ENCODE measurements at regions not wholly inside any gene's neighbourhood (a gene's known extent, or its start where the extent isn't known, plus 50 kb on each side); places are given as distances from the start of the nearest gene placed in this dataset.

GRCh38 chr13:37456506-37456905 is 142.1 kb downstream of the POSTN start:
- Mint-ChIP-seq H3K4me1 (no peaks in the 10 kb centered on the region), H3K27me3 (ENCODE audit: insufficient read depth, low read depth, poor library complexity) (peaks cover 2% of the 10 kb centered on the region), H3K36me3 (ENCODE audit: low read depth) (peaks cover 2% of the 10 kb centered on the region; the same call in 1 of the 3 replicates), H3K9me3 (peaks cover 10% of the 10 kb centered on the region), H3K27ac (no peak overlapping the region), H3K4me3 (no peak overlapping the region)
- H3K27me3 ChIP-seq (ENCODE audit: insufficient read depth), result no peaks in the 10 kb centered on the region
- H2AFZ ChIP-seq, result no peak overlapping the region
- no peaks in the 10 kb centered on the region; the same call in 1 of the 2 replicates for H3K9me2 ChIP-seq (ENCODE audit: insufficient read depth)
- H3F3A ChIP-seq (replicated peaks; ENCODE audit: low read depth), result no peaks in the 10 kb centered on the region
- no peaks in the 10 kb centered on the region for H3K4me1 ChIP-seq (ENCODE audit: insufficient read depth)
- no peaks in the 10 kb centered on the region for H3K79me2 ChIP-seq (replicated peaks; ENCODE audit: insufficient read depth)
- no peaks in the 10 kb centered on the region; the same call in 1 of the 2 replicates for H3K36me3 ChIP-seq (ENCODE audit: insufficient read depth)
- no peak for ATAC-seq
- no peak for DNase-seq (ENCODE audit: low spot score)
- no peak overlapping the region for H3K4me3 ChIP-seq
- H3K4me2 ChIP-seq, result no peak overlapping the region
- TF ChIP-seq POLR2AphosphoS5 (IDR thresholded peaks at IDR 0.05; ENCODE audit: low read depth), result no peak
- TF ChIP-seq CTCF (conservative IDR thresholded peaks at IDR 0.05; ENCODE audit: low read depth in 2 of 2), result no peak
- TF ChIP-seq, protein P1, sequence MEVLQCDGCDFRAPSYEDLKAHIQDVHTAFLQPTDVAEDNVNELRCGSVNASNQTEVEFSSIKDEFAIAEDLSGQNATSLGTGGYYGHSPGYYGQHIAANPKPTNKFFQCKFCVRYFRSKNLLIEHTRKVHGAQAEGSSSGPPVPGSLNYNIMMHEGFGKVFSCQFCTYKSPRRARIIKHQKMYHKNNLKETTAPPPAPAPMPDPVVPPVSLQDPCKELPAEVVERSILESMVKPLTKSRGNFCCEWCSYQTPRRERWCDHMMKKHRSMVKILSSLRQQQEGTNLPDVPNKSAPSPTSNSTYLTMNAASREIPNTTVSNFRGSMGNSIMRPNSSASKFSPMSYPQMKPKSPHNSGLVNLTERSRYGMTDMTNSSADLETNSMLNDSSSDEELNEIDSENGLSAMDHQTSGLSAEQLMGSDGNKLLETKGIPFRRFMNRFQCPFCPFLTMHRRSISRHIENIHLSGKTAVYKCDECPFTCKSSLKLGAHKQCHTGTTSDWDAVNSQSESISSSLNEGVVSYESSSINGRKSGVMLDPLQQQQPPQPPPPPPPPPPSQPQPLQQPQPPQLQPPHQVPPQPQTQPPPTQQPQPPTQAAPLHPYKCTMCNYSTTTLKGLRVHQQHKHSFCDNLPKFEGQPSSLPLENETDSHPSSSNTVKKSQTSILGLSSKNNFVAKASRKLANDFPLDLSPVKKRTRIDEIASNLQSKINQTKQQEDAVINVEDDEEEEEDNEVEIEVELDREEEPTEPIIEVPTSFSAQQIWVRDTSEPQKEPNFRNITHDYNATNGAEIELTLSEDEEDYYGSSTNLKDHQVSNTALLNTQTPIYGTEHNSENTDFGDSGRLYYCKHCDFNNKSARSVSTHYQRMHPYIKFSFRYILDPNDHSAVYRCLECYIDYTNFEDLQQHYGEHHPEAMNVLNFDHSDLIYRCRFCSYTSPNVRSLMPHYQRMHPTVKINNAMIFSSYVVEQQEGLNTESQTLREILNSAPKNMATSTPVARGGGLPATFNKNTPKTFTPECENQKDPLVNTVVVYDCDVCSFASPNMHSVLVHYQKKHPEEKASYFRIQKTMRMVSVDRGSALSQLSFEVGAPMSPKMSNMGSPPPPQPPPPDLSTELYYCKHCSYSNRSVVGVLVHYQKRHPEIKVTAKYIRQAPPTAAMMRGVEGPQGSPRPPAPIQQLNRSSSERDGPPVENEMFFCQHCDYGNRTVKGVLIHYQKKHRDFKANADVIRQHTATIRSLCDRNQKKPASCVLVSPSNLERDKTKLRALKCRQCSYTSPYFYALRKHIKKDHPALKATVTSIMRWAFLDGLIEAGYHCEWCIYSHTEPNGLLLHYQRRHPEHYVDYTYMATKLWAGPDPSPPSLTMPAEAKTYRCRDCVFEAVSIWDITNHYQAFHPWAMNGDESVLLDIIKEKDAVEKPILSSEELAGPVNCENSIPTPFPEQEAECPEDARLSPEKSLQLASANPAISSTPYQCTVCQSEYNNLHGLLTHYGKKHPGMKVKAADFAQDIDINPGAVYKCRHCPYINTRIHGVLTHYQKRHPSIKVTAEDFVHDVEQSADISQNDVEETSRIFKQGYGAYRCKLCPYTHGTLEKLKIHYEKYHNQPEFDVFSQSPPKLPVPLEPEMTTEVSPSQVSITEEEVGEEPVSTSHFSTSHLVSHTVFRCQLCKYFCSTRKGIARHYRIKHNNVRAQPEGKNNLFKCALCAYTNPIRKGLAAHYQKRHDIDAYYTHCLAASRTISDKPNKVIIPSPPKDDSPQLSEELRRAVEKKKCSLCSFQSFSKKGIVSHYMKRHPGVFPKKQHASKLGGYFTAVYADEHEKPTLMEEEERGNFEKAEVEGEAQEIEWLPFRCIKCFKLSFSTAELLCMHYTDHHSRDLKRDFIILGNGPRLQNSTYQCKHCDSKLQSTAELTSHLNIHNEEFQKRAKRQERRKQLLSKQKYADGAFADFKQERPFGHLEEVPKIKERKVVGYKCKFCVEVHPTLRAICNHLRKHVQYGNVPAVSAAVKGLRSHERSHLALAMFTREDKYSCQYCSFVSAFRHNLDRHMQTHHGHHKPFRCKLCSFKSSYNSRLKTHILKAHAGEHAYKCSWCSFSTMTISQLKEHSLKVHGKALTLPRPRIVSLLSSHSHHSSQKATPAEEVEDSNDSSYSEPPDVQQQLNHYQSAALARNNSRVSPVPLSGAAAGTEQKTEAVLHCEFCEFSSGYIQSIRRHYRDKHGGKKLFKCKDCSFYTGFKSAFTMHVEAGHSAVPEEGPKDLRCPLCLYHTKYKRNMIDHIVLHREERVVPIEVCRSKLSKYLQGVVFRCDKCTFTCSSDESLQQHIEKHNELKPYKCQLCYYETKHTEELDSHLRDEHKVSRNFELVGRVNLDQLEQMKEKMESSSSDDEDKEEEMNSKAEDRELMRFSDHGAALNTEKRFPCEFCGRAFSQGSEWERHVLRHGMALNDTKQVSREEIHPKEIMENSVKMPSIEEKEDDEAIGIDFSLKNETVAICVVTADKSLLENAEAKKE (CRISPR knock-in tag; IDR thresholded peaks at IDR 0.05), result no peak
- H4K20me1 ChIP-seq (replicated peaks; ENCODE audit: insufficient read depth), result no peaks in the 10 kb centered on the region
- H3K27ac ChIP-seq (ENCODE audit: low read depth), result no peak overlapping the region

GRCh38 chr13:37456041-37456440 is 142.5 kb downstream of the POSTN start:
- Histone ChIP-seq H4K20me1 (replicated peaks; ENCODE audit: insufficient read depth) (no peaks in the 10 kb centered on the region), H3K4me1 (ENCODE audit: insufficient read depth) (no peaks in the 10 kb centered on the region), H2AFZ (no peak overlapping the region), H3K4me2 (no peak overlapping the region), H3K9me2 (ENCODE audit: insufficient read depth) (no peaks in the 10 kb centered on the region; the same call in 1 of the 2 replicates), H3K27ac (ENCODE audit: low read depth) (no peak overlapping the region), H3K4me3 (no peak overlapping the region), H3K79me2 (replicated peaks; ENCODE audit: insufficient read depth) (no peaks in the 10 kb centered on the region), H3F3A (replicated peaks; ENCODE audit: low read depth) (no peaks in the 10 kb centered on the region), H3K36me3 (ENCODE audit: insufficient read depth) (no peaks in the 10 kb centered on the region; the same call in 1 of the 2 replicates), H3K27me3 (ENCODE audit: insufficient read depth) (no peaks in the 10 kb centered on the region)
- Mint-ChIP-seq H3K27me3 (ENCODE audit: insufficient read depth, low read depth, poor library complexity) (peaks cover 2% of the 10 kb centered on the region), H3K4me3 (no peak overlapping the region), H3K4me1 (no peaks in the 10 kb centered on the region), H3K36me3 (ENCODE audit: low read depth) (peaks cover 2% of the 10 kb centered on the region; the same call in 1 of the 3 replicates), H3K9me3 (peaks cover 10% of the 10 kb centered on the region), H3K27ac (no peak overlapping the region)
- no peak for TF ChIP-seq POLR2AphosphoS5 (IDR thresholded peaks at IDR 0.05; ENCODE audit: low read depth)
- TF ChIP-seq JUNB (IDR thresholded peaks at IDR 0.05; ENCODE audit: unreplicated experiment), result no peak
- no peak for TF ChIP-seq ZNF114 (CRISPR knock-in tag; IDR thresholded peaks at IDR 0.05)
- ATAC-seq (no peak), DNase-seq (ENCODE audit: low spot score) (no peak)

Data from GM23338 (cell line).